H9 (cell line): ENCODE measurements at regions not wholly inside any gene's neighbourhood (a gene's known extent, or its start where the extent isn't known, plus 50 kb on each side); places are given as distances from the start of the nearest gene placed in this dataset.

Experiments
- DNase-seq: peaks from one replicate; pipeline ENCODE4 v3.0.0-alpha.2; 2017
- H2AFZ ChIP-seq: one replicate; pipeline ENCODE4 v1.6.1; 2013; ENCODE audit warnings: mild to moderate bottlenecking, low read length, control low read depth, moderate library complexity
- H2AK5ac ChIP-seq: 2 replicates; pipeline ENCODE4 v1.6.1; 2013; ENCODE audit warnings: low read length, control low read depth, mixed read lengths; ENCODE audit not compliant: insufficient read length
- H2BK120ac ChIP-seq: one replicate; pipeline ENCODE4 v1.6.1; 2013; ENCODE audit warnings: low read depth, mild to moderate bottlenecking, low read length, control low read depth, inconsistent platforms; ENCODE audit not compliant: poor library complexity, severe bottlenecking
- H2BK12ac ChIP-seq: 2 replicates; pipeline ENCODE4 v1.6.1; 2013; ENCODE audit warnings: low read length, control low read depth, mixed read lengths, low read depth; ENCODE audit not compliant: insufficient read length
- H2BK15ac ChIP-seq: 2 replicates; pipeline ENCODE4 v1.6.1; 2013; ENCODE audit warnings: low read depth, low read length, control low read depth
- H2BK20ac ChIP-seq: one replicate; pipeline ENCODE4 v1.6.1; 2013; ENCODE audit warnings: low read depth, mild to moderate bottlenecking, low read length, control low read depth, inconsistent platforms; ENCODE audit not compliant: poor library complexity, severe bottlenecking
- H2BK5ac ChIP-seq: 2 replicates; pipeline ENCODE4 v1.6.1; 2013; ENCODE audit warnings: low read length, control low read depth, mixed read lengths; ENCODE audit not compliant: insufficient read length
- H3K14ac ChIP-seq: 2 replicates; pipeline ENCODE4 v1.6.1; 2013; ENCODE audit warnings: low read length, control low read depth; ENCODE audit not compliant: insufficient read depth
- H3K18ac ChIP-seq: 2 replicates; pipeline ENCODE4 v1.6.1; 2013; ENCODE audit warnings: low read depth, mild to moderate bottlenecking, mixed read lengths, low read length, control low read depth; ENCODE audit not compliant: insufficient read length
- H3K23ac ChIP-seq: 2 replicates; pipeline ENCODE4 v1.6.1; 2013; ENCODE audit warnings: low read length, control low read depth, mixed read lengths, low read depth; ENCODE audit not compliant: insufficient read length
- H3K23me2 ChIP-seq: 2 replicates; pipeline ENCODE4 v1.6.1; 2013; ENCODE audit warnings: low read depth, mild to moderate bottlenecking, mixed read lengths, low read length, control low read depth; ENCODE audit not compliant: insufficient read length, poor library complexity, severe bottlenecking
- H3K27ac ChIP-seq: 2 replicates; pipeline ENCODE4 v1.5.1; 2013; ENCODE audit warnings: low read length, control low read depth, mixed read lengths, low read depth; ENCODE audit not compliant: insufficient read length
- H3K27me3 ChIP-seq: 2 replicates; pipeline ENCODE4 v1.6.1; 2013; ENCODE audit warnings: low read length, control low read depth, inconsistent platforms; ENCODE audit not compliant: insufficient read depth
- H3K4ac ChIP-seq: 2 replicates; pipeline ENCODE4 v1.6.1; 2013; ENCODE audit warnings: low read depth, mild to moderate bottlenecking, control low read depth, inconsistent platforms, low read length, moderate library complexity
- H3K4me1 ChIP-seq: 2 replicates; pipeline ENCODE4 v1.6.1; 2013; ENCODE audit warnings: low read length, control low read depth, inconsistent platforms; ENCODE audit not compliant: insufficient read depth
- H3K4me2 ChIP-seq: 2 replicates; pipeline ENCODE4 v1.6.1; 2013; ENCODE audit warnings: low read length, control low read depth, mixed read lengths; ENCODE audit not compliant: insufficient read length, insufficient read depth
- H3K56ac ChIP-seq: 2 replicates; pipeline ENCODE4 v1.6.1; 2013; ENCODE audit warnings: low read depth, mild to moderate bottlenecking, mixed read lengths, low read length, control low read depth; ENCODE audit not compliant: insufficient read length
- H3K79me1 ChIP-seq: 2 replicates; pipeline ENCODE4 v1.6.1; 2013; ENCODE audit warnings: low read depth, mild to moderate bottlenecking, moderate library complexity, low read length, control low read depth, inconsistent platforms; ENCODE audit not compliant: insufficient read depth, poor library complexity, severe bottlenecking
- H3K79me2 ChIP-seq: 2 replicates; pipeline ENCODE4 v1.6.1; 2013; ENCODE audit warnings: low read length, control low read depth, inconsistent platforms; ENCODE audit not compliant: insufficient read depth
- H3K9ac ChIP-seq: 2 replicates; pipeline ENCODE4 v1.6.1; 2013; ENCODE audit warnings: low read length, control low read depth, mixed read lengths; ENCODE audit not compliant: insufficient read length; ENCODE audit errors: extremely low read depth
- H3K9me3 ChIP-seq: one replicate; pipeline ENCODE4 v1.6.1; 2013; ENCODE audit warnings: low read depth, low read length, inconsistent platforms; ENCODE audit not compliant: control insufficient read depth
- H3T11ph ChIP-seq: one replicate; pipeline ENCODE4 v1.6.1; 2013; ENCODE audit warnings: mild to moderate bottlenecking, low read length, control low read depth, inconsistent platforms
- H4K20me1 ChIP-seq: one replicate; pipeline ENCODE4 v1.6.1; 2013; ENCODE audit not compliant: control insufficient read depth, insufficient read length, insufficient read depth
- H4K5ac ChIP-seq: 2 replicates; pipeline ENCODE4 v1.6.1; 2013; ENCODE audit warnings: low read depth, mild to moderate bottlenecking, mixed read lengths, low read length, control low read depth; ENCODE audit not compliant: insufficient read length
- H4K8ac ChIP-seq: replicated peaks from 2 replicates; pipeline ENCODE4 v1.6.1; 2013; ENCODE audit warnings: low read length, control low read depth, mixed read lengths, low read depth; ENCODE audit not compliant: insufficient read length
- H4K91ac ChIP-seq: 2 replicates; pipeline ENCODE4 v1.6.1; 2013; ENCODE audit warnings: low read depth, mild to moderate bottlenecking, moderate library complexity, mixed read lengths, low read length, control low read depth; ENCODE audit not compliant: insufficient read length
- H3K27ac Mint-ChIP-seq, 3 experiments: 2 replicates in 2 of 3; 3 replicates in 1 of 3; pipeline ENCODE4 v1.8.0; 2020 to 2021; ENCODE audit warnings: mixed read lengths in 3 of 3, mild to moderate bottlenecking in 1 of 3, moderate library complexity in 1 of 3
- H3K27me3 Mint-ChIP-seq: 2 replicates; pipeline ENCODE4 v1.8.0; 2021; ENCODE audit warnings: low read depth, mild to moderate bottlenecking, moderate library complexity, mixed read lengths
- H3K36me3 Mint-ChIP-seq, 3 experiments: 2 replicates in 2 of 3; 3 replicates in 1 of 3; pipeline ENCODE4 v1.8.0; 2020 to 2021; ENCODE audit warnings: low read depth in 3 of 3, mixed read lengths in 3 of 3; ENCODE audit not compliant: insufficient read depth in 1 of 3
- H3K4me1 Mint-ChIP-seq, 2 experiments: 2 replicates each; pipeline ENCODE4 v1.8.0; 2020; ENCODE audit warnings: mixed read lengths in 2 of 2
- H3K4me3 Mint-ChIP-seq, 2 experiments: 2 replicates in 1 of 2; 3 replicates in 1 of 2; pipeline ENCODE4 v1.8.0; 2020 to 2021; ENCODE audit warnings: mild to moderate bottlenecking in 2 of 2, mixed read lengths in 2 of 2, moderate library complexity in 1 of 2
- H3K9me3 Mint-ChIP-seq, 2 experiments: 2 replicates in 1 of 2; 3 replicates in 1 of 2; pipeline ENCODE4 v1.8.0; 2020; ENCODE audit warnings: mild to moderate bottlenecking in 2 of 2, mixed read lengths in 2 of 2, moderate library complexity in 1 of 2
- whole genome bisulfite sequencing: extraction: QIAGEN DNeasy Blood & Tissue Kit; methylation state at CpG from one replicate; pipeline ENCODE4 v1.1.7; 2013; ENCODE audit warnings: missing lambda C conversion rate, low lambda C conversion rate, mixed read lengths; ENCODE audit not compliant: insufficient read length; ENCODE audit errors: extremely low coverage; 5-methylcytosine and 5-hydroxymethylcytosine counted together
- TF ChIP-seq, protein P1 (sequence below): fragments of 200-600 bp; sonication (generic); conservative IDR thresholded peaks from 3 replicates; pipeline ENCODE4 v1.8.0; 2021; ENCODE audit warnings: antibody characterized with exemption, mild to moderate bottlenecking

DNA sequence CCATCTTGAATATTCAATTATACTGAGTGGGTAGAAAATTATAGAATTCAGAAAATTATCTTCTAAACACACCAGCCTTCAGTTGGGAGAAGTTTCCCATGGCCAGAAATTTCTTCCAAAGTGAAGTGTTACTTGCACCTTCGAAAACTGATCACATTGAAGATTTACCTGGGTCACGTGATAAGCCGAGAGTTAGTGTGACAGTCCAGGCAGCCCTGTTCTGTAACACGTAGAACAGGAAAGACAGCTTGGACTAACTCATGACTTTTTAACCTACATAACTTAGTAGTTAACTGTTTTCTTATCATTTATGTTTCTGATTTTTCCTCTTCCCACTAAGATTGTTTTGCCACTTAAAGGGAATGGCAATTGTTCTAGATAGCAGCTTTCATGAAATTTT, 118.3 kb upstream of the MTHFD1L start:
- no peak overlapping the region for H2AFZ ChIP-seq
- no peak overlapping the region for H3T11ph ChIP-seq

More for the DNA sequence above, 118.3 kb upstream of the MTHFD1L start:
- Mint-ChIP-seq H3K27me3 (peaks cover 23% of the 10 kb centered on the region), H3K4me3 (no peak overlapping the region), H3K36me3 (no peaks in the 10 kb centered on the region), H3K27ac (no peak overlapping the region), H3K4me1 (peaks cover 0 to 5% of the 10 kb centered on the region in 2 experiments; a peak in 1 of 4 replicates), H3K9me3 (no peaks in the 10 kb centered on the region)
- Histone ChIP-seq H3K27me3 (no peaks in the 10 kb centered on the region), H2AK5ac (no peak overlapping the region), H3K23me2 (no peaks in the 10 kb centered on the region), H3K14ac (no peak overlapping the region), H3K79me2 (no peaks in the 10 kb centered on the region), H3K79me1 (no peaks in the 10 kb centered on the region), H3K27ac (no peak overlapping the region), H3K9me3 (no peaks in the 10 kb centered on the region), H2BK12ac (no peak overlapping the region), H3K18ac (no peak overlapping the region), H3K4me1 (no peaks in the 10 kb centered on the region), H4K20me1 (no peaks in the 10 kb centered on the region), H2BK20ac (no peak overlapping the region), H4K5ac (no peak overlapping the region), H3K23ac (no peak overlapping the region), H4K8ac (no peak overlapping the region), H4K91ac (no peak overlapping the region), H3K4me2 (no peak overlapping the region), H3K9ac (no peak overlapping the region), H2BK120ac (no peak overlapping the region), H3K4ac (no peak overlapping the region), H3K56ac (no peak overlapping the region), H2BK15ac (no peak overlapping the region), H2BK5ac (no peak overlapping the region)
- no CpG with 5 or more reads among the region's 4 CpGs for WGBS
- TF ChIP-seq, protein P1, sequence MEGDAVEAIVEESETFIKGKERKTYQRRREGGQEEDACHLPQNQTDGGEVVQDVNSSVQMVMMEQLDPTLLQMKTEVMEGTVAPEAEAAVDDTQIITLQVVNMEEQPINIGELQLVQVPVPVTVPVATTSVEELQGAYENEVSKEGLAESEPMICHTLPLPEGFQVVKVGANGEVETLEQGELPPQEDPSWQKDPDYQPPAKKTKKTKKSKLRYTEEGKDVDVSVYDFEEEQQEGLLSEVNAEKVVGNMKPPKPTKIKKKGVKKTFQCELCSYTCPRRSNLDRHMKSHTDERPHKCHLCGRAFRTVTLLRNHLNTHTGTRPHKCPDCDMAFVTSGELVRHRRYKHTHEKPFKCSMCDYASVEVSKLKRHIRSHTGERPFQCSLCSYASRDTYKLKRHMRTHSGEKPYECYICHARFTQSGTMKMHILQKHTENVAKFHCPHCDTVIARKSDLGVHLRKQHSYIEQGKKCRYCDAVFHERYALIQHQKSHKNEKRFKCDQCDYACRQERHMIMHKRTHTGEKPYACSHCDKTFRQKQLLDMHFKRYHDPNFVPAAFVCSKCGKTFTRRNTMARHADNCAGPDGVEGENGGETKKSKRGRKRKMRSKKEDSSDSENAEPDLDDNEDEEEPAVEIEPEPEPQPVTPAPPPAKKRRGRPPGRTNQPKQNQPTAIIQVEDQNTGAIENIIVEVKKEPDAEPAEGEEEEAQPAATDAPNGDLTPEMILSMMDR: no peak
- no peak for DNase-seq
